Activated B cell treated with CpG ODN at 0.5 μM for 24 hours (primary cell): ENCODE measurements at regions not wholly inside any gene's neighbourhood (a gene's known extent, or its start where the extent isn't known, plus 50 kb on each side); places are given as distances from the start of the nearest gene placed in this dataset.

Experiments
- ATAC-seq: fragments of 200-7000 bp; cut with Tn5 transposase; one replicate; pipeline ENCODE4 v1.10.0; 2021; ENCODE audit warnings: low read depth, mild to moderate bottlenecking, moderate library complexity
- CTCF ChIA-PET: fragments of 350-600 bp; sonication (Branson Sonifier 250); formaldehyde crosslinking; loops from one replicate; lab custom pipeline; 2021; ENCODE audit warnings: antibody characterized with exemption; lab: Charles Lee
- POLR2A ChIA-PET: fragments of 350-600 bp; sonication (Branson Sonifier 250); formaldehyde crosslinking; loops from one replicate; lab custom pipeline; 2021; ENCODE audit warnings: antibody characterized with exemption; lab: Charles Lee
- DNase-seq: peaks from one replicate; pipeline ENCODE4 v3.0.0; 2022
- H3K27ac Mint-ChIP-seq: one replicate; pipeline ENCODE4 v1.8.0; 2020; ENCODE audit warnings: mixed read lengths
- H3K27me3 Mint-ChIP-seq: one replicate; pipeline ENCODE4 v1.8.0; 2021; ENCODE audit warnings: mixed read lengths
- H3K36me3 Mint-ChIP-seq: one replicate; pipeline ENCODE4 v1.8.0; 2021; ENCODE audit warnings: low read depth, mixed read lengths
- H3K4me1 Mint-ChIP-seq: one replicate; pipeline ENCODE4 v1.8.0; 2021; ENCODE audit warnings: mixed read lengths
- H3K4me3 Mint-ChIP-seq: one replicate; pipeline ENCODE4 v1.8.0; 2020; ENCODE audit warnings: mild to moderate bottlenecking, mixed read lengths
- H3K9me3 Mint-ChIP-seq: one replicate; pipeline ENCODE4 v1.8.0; 2020; ENCODE audit warnings: mixed read lengths
- intact Hi-C: fragments of 100-400 bp; cut with micrococcal nuclease; formaldehyde crosslinking; loops from one replicate; pipeline ENCODE4 v1.15.1; 2024
- TF ChIP-seq, protein P1 (sequence below): fragments of 200-600 bp; IDR thresholded peaks from one replicate; pipeline ENCODE4 v1.8.0; 2022; ENCODE audit warnings: antibody characterized with exemption, mild to moderate bottlenecking

DNA sequence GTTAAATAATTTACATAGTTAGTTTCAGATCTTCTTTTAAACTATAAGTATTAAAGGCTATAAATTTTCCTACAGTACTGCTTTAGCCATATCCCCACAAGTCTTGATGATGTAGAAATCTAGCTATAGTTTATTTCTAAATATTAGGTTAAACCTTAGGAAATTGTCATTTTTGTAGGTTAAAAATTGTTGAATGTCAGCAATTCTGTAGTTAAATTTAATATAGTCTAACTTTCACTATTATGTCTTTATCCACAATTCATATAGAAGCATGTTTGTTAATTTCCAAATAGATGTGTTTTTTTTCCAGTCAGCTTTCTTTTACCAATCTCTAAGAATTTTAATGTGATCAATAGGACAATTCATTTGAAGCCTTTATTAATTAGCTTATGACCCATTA, 199.7 kb downstream of the ETAA1 start:
- Mint-ChIP-seq H3K36me3 (no peaks in the 10 kb centered on the region), H3K9me3 (peaks cover 6% of the 10 kb centered on the region), H3K4me3 (no peak overlapping the region), H3K27ac (no peak overlapping the region), H3K27me3 (no peaks in the 10 kb centered on the region), H3K4me1 (no peaks in the 10 kb centered on the region)
- DNase-seq (no peak), ATAC-seq (no peak)
- CTCF ChIA-PET = no interaction called here
- TF ChIP-seq, protein P1, sequence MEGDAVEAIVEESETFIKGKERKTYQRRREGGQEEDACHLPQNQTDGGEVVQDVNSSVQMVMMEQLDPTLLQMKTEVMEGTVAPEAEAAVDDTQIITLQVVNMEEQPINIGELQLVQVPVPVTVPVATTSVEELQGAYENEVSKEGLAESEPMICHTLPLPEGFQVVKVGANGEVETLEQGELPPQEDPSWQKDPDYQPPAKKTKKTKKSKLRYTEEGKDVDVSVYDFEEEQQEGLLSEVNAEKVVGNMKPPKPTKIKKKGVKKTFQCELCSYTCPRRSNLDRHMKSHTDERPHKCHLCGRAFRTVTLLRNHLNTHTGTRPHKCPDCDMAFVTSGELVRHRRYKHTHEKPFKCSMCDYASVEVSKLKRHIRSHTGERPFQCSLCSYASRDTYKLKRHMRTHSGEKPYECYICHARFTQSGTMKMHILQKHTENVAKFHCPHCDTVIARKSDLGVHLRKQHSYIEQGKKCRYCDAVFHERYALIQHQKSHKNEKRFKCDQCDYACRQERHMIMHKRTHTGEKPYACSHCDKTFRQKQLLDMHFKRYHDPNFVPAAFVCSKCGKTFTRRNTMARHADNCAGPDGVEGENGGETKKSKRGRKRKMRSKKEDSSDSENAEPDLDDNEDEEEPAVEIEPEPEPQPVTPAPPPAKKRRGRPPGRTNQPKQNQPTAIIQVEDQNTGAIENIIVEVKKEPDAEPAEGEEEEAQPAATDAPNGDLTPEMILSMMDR = no peak
- intact Hi-C loops = no loop called here
- POLR2A ChIA-PET = no interaction called here

DNA sequence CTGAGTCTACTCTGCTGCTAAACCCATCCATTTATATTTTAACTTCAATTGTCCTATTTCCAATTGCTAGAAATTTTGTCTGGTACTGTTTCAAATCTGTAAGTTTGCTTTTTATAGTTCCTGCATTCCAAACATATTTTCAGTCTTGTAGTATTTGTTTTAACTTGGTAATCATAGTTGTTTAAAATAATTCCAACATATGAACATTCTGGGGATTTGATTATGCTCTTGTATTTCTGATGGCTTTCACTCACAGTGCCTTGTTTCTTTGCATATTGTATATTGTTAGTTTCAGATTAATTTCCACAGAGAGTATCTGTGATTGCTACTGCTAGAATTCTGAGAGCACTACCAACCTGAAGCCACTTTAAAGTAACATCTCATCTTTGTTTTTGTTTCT, 202.4 kb downstream of the ETAA1 start:
- intact Hi-C loops = no loop called here
- ChIA-PET CTCF (no interaction called here), POLR2A (no interaction called here)
- peaks cover 2% of the 10 kb centered on the region for H3K9me3 Mint-ChIP-seq
- no peak overlapping the region for H3K4me3 Mint-ChIP-seq
- no peaks in the 10 kb centered on the region for H3K36me3 Mint-ChIP-seq
- TF ChIP-seq, protein P1 = no peak
- H3K27ac Mint-ChIP-seq = no peak overlapping the region
- ATAC-seq (no peak), DNase-seq (no peak)
- no peaks in the 10 kb centered on the region for H3K4me1 Mint-ChIP-seq
- no peaks in the 10 kb centered on the region for H3K27me3 Mint-ChIP-seq

DNA sequence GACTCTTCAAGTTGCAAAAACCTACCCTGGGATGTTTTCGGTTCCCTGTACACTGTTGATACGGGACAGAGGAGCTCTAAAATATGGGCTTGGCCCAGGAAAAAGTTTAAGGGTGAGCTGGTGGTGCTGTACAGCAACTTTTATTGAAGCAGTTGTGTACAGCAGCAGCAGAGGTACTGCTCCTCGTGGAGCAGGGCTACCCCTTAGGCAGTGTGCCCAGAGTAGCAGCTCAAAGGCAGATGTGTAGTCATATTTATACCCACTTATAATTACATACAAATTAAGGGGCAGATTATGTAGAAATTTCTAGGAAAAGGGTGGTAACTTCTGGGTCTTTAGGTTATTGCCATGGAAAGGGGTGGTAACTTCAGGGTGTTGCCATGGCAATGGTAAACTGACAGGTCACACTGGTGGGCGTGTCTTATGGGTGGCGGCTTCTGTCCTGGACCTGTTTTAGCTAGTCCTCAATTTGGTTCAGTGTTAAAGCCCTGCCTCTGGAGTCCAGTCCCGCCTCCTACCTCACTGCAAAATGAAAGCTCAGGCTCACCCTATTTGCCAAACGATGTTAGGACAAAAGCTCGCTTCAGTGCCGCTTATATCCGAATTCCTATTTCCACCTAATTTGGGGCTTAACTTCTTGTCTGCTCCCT, 203.2 kb downstream of the ETAA1 start:
- no peak for ATAC-seq
- H3K9me3 Mint-ChIP-seq = no peaks in the 10 kb centered on the region

DNA sequence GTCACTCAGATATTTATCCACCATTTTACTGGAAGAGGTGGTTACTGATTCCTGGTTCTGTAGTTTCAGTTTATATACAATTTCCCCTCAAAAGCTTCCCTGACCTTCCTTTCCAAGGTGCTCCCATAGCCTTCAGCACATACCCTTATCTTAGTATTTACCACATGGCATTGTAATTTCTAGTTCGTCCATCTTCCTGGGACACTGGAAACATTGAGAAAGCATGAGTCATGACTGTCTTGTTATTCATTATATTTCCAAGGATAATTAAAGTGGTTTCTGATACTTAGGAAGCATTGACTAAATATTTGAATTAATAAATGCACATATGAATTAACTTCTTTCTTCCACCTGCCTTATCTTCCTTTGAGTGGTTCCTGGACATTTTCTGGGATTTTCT, 203.8 kb downstream of the ETAA1 start:
- Mint-ChIP-seq H3K4me3 (no peak overlapping the region), H3K9me3 (no peaks in the 10 kb centered on the region), H3K36me3 (no peaks in the 10 kb centered on the region), H3K27ac (no peak overlapping the region), H3K27me3 (no peaks in the 10 kb centered on the region), H3K4me1 (no peaks in the 10 kb centered on the region)
- CTCF ChIA-PET = no interaction called here
- intact Hi-C loops = no loop called here
- POLR2A ChIA-PET = no interaction called here
- DNase-seq (no peak), ATAC-seq (no peak)
- TF ChIP-seq, protein P1 = no peak

More for the DNA sequence above, 203.2 kb downstream of the ETAA1 start:
- ChIA-PET POLR2A (no interaction called here), CTCF (no interaction called here)
- no peaks in the 10 kb centered on the region for H3K36me3 Mint-ChIP-seq
- no peak for DNase-seq
- TF ChIP-seq, protein P1 = no peak
- H3K4me3 Mint-ChIP-seq = no peak overlapping the region
- intact Hi-C loops = no loop called here
- H3K27me3 Mint-ChIP-seq = no peaks in the 10 kb centered on the region
- no peaks in the 10 kb centered on the region for H3K4me1 Mint-ChIP-seq
- H3K27ac Mint-ChIP-seq = no peak overlapping the region

DNA sequence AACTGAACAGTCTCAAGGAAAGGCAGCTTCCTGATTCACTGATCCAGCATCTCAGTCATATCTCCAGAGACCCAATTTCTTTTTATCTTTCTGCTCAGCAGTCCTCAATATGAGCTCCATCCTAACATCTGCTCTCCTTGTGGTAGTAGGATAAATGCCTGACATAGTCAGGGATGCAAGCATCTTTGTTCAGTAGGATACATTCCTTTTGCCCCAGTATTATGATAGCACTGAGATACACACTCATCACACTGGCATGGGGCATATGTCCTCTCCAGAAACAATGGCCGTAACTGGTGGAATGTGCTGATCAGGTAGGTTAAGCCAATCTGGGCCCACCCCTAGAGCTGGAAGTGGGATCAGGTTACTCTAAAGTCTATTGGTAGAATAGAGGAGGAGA, 207.2 kb downstream of the ETAA1 start:
- no peaks in the 10 kb centered on the region for H3K27me3 Mint-ChIP-seq
- no peaks in the 10 kb centered on the region for H3K4me1 Mint-ChIP-seq
- ChIA-PET POLR2A (no interaction called here), CTCF (no interaction called here)
- no peak overlapping the region for H3K27ac Mint-ChIP-seq
- H3K9me3 Mint-ChIP-seq = no peaks in the 10 kb centered on the region
- no peak for ATAC-seq
- intact Hi-C loops = no loop called here
- TF ChIP-seq, protein P1 = no peak
- no peaks in the 10 kb centered on the region for H3K36me3 Mint-ChIP-seq
- DNase-seq = no peak
- H3K4me3 Mint-ChIP-seq = no peak overlapping the region
